CD4-positive, alpha-beta T cell (primary cell): ENCODE measurements at regions not wholly inside any gene's neighbourhood (a gene's known extent, or its start where the extent isn't known, plus 50 kb on each side); places are given as distances from the start of the nearest gene placed in this dataset.

Experiments used
- ATAC-seq: fragments of 200-7000 bp; cut with Tn5 transposase; one replicate; pipeline ENCODE4 v1.10.0; 2022; ENCODE audit warnings: mild to moderate bottlenecking; ENCODE audit not compliant: poor library complexity
- CTCF ChIA-PET: fragments of 350-600 bp; sonication (Branson Sonifier 250); formaldehyde crosslinking; loops from one replicate; lab custom pipeline; 2021; ENCODE audit warnings: antibody characterized with exemption, inconsistent platforms; lab: Charles Lee
- POLR2A ChIA-PET: fragments of 350-600 bp; sonication (Branson Sonifier 250); formaldehyde crosslinking; loops from one replicate; lab custom pipeline; 2021; ENCODE audit warnings: antibody characterized with exemption, inconsistent platforms; lab: Charles Lee
- DNase-seq, 14 experiments: peaks; one replicate each; pipeline ENCODE4 v3.0.0-alpha.2; 2013 to 2020; ENCODE audit warnings: mixed read lengths in 2 of 14
- H3K27ac ChIP-seq, 2 donors: one replicate each; pipeline versions ENCODE4 v1.5.1 to v1.7.0; 2013; ENCODE audit warnings: low read length in 2 of 2, low read depth in 1 of 2, mild to moderate bottlenecking in 1 of 2
- H3K27me3 ChIP-seq, 2 experiments: 1 replicate in 1 of 2; 2 replicates in 1 of 2; pipeline versions ENCODE4 v1.6.1 to v1.7.0; 2013; ENCODE audit warnings: low read length in 2 of 2, control low read depth in 1 of 2, mild to moderate bottlenecking in 1 of 2, moderate library complexity in 1 of 2; ENCODE audit not compliant: insufficient read depth in 2 of 2, control insufficient read depth in 1 of 2
- H3K36me3 ChIP-seq: one replicate; pipeline ENCODE4 v1.6.1; 2013; ENCODE audit warnings: low read length, control low read depth; ENCODE audit not compliant: insufficient read depth
- H3K4me1 ChIP-seq: one replicate; pipeline ENCODE4 v1.6.1; 2013; ENCODE audit warnings: low read length, control low read depth; ENCODE audit not compliant: insufficient read depth
- H3K4me3 ChIP-seq: one replicate; pipeline ENCODE4 v1.5.1; 2013; ENCODE audit warnings: mild to moderate bottlenecking, low read length, moderate library complexity
- H3K9me3 ChIP-seq, 2 experiments: 1 replicate in 1 of 2; 2 replicates in 1 of 2; pipeline versions ENCODE4 v1.6.1 to v1.7.0; 2013; ENCODE audit warnings: low read length in 2 of 2, mild to moderate bottlenecking in 2 of 2, control low read depth in 1 of 2, moderate library complexity in 1 of 2; ENCODE audit not compliant: control insufficient read depth in 1 of 2, insufficient read depth in 1 of 2
- H3K27ac Mint-ChIP-seq: one replicate; pipeline ENCODE4 v1.8.0; 2020; ENCODE audit warnings: mixed read lengths
- H3K27me3 Mint-ChIP-seq: one replicate; pipeline ENCODE4 v1.8.0; 2021; ENCODE audit warnings: mixed read lengths
- H3K36me3 Mint-ChIP-seq: one replicate; pipeline ENCODE4 v1.8.0; 2021; ENCODE audit warnings: low read depth, mixed read lengths
- H3K4me1 Mint-ChIP-seq: one replicate; pipeline ENCODE4 v1.8.0; 2021; ENCODE audit warnings: low read depth, mixed read lengths
- H3K4me3 Mint-ChIP-seq: one replicate; pipeline ENCODE4 v1.8.0; 2020; ENCODE audit warnings: mild to moderate bottlenecking, mixed read lengths
- H3K9me3 Mint-ChIP-seq: one replicate; pipeline ENCODE4 v1.8.0; 2020; ENCODE audit warnings: mixed read lengths
- CTCF ChIP-seq: fragments of 200-600 bp; IDR thresholded peaks from one replicate; pipeline ENCODE4 v1.8.0; 2022; ENCODE audit warnings: antibody characterized with exemption, mild to moderate bottlenecking
- intact Hi-C, 2 experiments: fragments of 100-400 bp; cut with DNase I in 1 of 2; cut with micrococcal nuclease in 1 of 2; formaldehyde crosslinking; loops; one replicate each; pipeline versions ENCODE4 v1.15.1 to v1.9.0; 2023 to 2025; cut with DNase I, micrococcal nuclease

- Mint-ChIP-seq H3K27ac (no peak overlapping the region), H3K4me3 (no peak overlapping the region), H3K27me3 (peaks cover 4% of the 10 kb centered on the region), H3K36me3 (no peaks in the 10 kb centered on the region), H3K9me3 (no peaks in the 10 kb centered on the region), H3K4me1 (peaks cover 9% of the 10 kb centered on the region)
- DNase-seq (peak in 1 of 14 experiments; percentile 24), ATAC-seq (no peak)
- intact Hi-C loops = no loop called here
- Histone ChIP-seq H3K27me3 (peaks cover 0 to 3% of the 10 kb centered on the region in 2 experiments), H3K9me3 (no peaks in the 10 kb centered on the region), H3K36me3 (no peaks in the 10 kb centered on the region), H3K4me1 (peaks cover 45% of the 10 kb centered on the region), H3K4me3 (no peak overlapping the region), H3K27ac (no peak overlapping the region)
- TF ChIP-seq CTCF = no peak
- POLR2A ChIA-PET = no interaction called here
- CTCF ChIA-PET = no interaction called here
Observed at GRCh38 chr2:8587251-8587791, 94.5 kb upstream of the ID2 start.

- intact Hi-C loops = no loop called here
Observed at GRCh38 chr2:8587920-8588830, 93.7 kb upstream of the ID2 start.

GRCh38 chr2:8588831-8589191 lies 93.0 kb upstream of the ID2 start:
- POLR2A ChIA-PET = no interaction called here
- Mint-ChIP-seq H3K27me3 (peaks cover 3% of the 10 kb centered on the region), H3K27ac (no peak overlapping the region), H3K4me1 (peaks cover 8% of the 10 kb centered on the region), H3K9me3 (no peaks in the 10 kb centered on the region), H3K4me3 (no peak overlapping the region), H3K36me3 (no peaks in the 10 kb centered on the region)
- Histone ChIP-seq H3K27ac (no peak overlapping the region), H3K27me3 (peaks cover 0 to 3% of the 10 kb centered on the region in 2 experiments), H3K4me3 (no peak overlapping the region), H3K9me3 (no peaks in the 10 kb centered on the region), H3K4me1 (peaks cover 33% of the 10 kb centered on the region), H3K36me3 (no peaks in the 10 kb centered on the region)
- ATAC-seq (no peak), DNase-seq (peak in 1 of 14 experiments; percentile 11)
- no peak for TF ChIP-seq CTCF
- CTCF ChIA-PET = no interaction called here
- intact Hi-C loops = no loop called here

More at GRCh38 chr2:8587920-8588830, 93.7 kb upstream of the ID2 start:
- Mint-ChIP-seq H3K4me3 (no peak overlapping the region), H3K9me3 (no peaks in the 10 kb centered on the region), H3K4me1 (peaks cover 9% of the 10 kb centered on the region), H3K27ac (no peak overlapping the region), H3K27me3 (peaks cover 4% of the 10 kb centered on the region), H3K36me3 (no peaks in the 10 kb centered on the region)
- Histone ChIP-seq H3K4me1 (peaks cover 39% of the 10 kb centered on the region), H3K36me3 (no peaks in the 10 kb centered on the region), H3K27me3 (peaks cover 0 to 3% of the 10 kb centered on the region in 2 experiments), H3K4me3 (no peak overlapping the region), H3K9me3 (no peaks in the 10 kb centered on the region), H3K27ac (no peak overlapping the region)
- ATAC-seq (no peak), DNase-seq (peak in 2 of 14 experiments; percentile 22 to 63)
- ChIA-PET POLR2A (no interaction called here), CTCF (no interaction called here)
- no peak for TF ChIP-seq CTCF
